ENCODE measurements at regions not wholly inside any gene's neighbourhood (a gene's known extent, or its start where the extent isn't known, plus 50 kb on each side); places are given as distances from the start of the nearest gene placed in this dataset.

- TF ChIP-seq POLR2A (IDR thresholded peaks at IDR 0.05): no peak
- no peak for TF ChIP-seq CTCF (IDR thresholded peaks at IDR 0.05)
- TF ChIP-seq EP300 (IDR thresholded peaks at IDR 0.05): no peak
Observed at GRCh38 chr18:70683263-70683662, 394.4 kb downstream of the SOCS6 start.

Measured in tibial nerve (tissue), 4 donors.